WTC11 (cell line): ENCODE measurements at regions not wholly inside any gene's neighbourhood (a gene's known extent, or its start where the extent isn't known, plus 50 kb on each side); places are given as distances from the start of the nearest gene placed in this dataset.

Experiments
- CREB1 ChIP-seq: sonication (generic); formaldehyde crosslinking; IDR thresholded peaks from 2 replicates; pipeline ENCODE4 v1.8.0; 2023; ENCODE audit warnings: mild to moderate bottlenecking, missing genetic modification reagents
- ESRRA ChIP-seq: sonication (generic); formaldehyde crosslinking; IDR thresholded peaks from 2 replicates; pipeline ENCODE4 v1.8.1; 2022; ENCODE audit warnings: mild to moderate bottlenecking, missing genetic modification reagents, borderline replicate concordance
- FOXP4 ChIP-seq: sonication (generic); formaldehyde crosslinking; IDR thresholded peaks from 2 replicates; pipeline ENCODE4 v1.8.0; 2022; ENCODE audit warnings: mild to moderate bottlenecking, missing genetic modification reagents
- SP1 ChIP-seq: sonication (generic); formaldehyde crosslinking; conservative IDR thresholded peaks from 2 replicates; pipeline ENCODE4 v1.8.1; 2022; ENCODE audit warnings: missing genetic modification reagents
- USF2 ChIP-seq: sonication (generic); formaldehyde crosslinking; IDR thresholded peaks from 2 replicates; pipeline ENCODE4 v1.8.1; 2023; ENCODE audit warnings: mild to moderate bottlenecking, missing genetic modification reagents, moderate library complexity
- TF ChIP-seq, protein P1 (sequence below): fragments of 200-600 bp; IDR thresholded peaks from 2 replicates; pipeline ENCODE4 v1.8.0; 2022; ENCODE audit warnings: antibody characterized with exemption
- TF ChIP-seq, protein P2 (sequence below): sonication (generic); formaldehyde crosslinking; IDR thresholded peaks from 2 replicates; pipeline ENCODE4 v1.8.1; 2023; ENCODE audit warnings: mild to moderate bottlenecking, missing genetic modification reagents
- TF ChIP-seq, protein P3 (sequence below): fragments of 250-450 bp; sonication (Bioruptor Pico); IDR thresholded peaks from 2 replicates; pipeline ENCODE4 v2.1.2; 2022; ENCODE audit warnings: mild to moderate bottlenecking, moderate library complexity

GRCh38 chr9:80383331-80383730, 811.6 kb downstream of the TLE4 start:
- TF ChIP-seq FOXP4 = no peak
- TF ChIP-seq, protein P1, sequence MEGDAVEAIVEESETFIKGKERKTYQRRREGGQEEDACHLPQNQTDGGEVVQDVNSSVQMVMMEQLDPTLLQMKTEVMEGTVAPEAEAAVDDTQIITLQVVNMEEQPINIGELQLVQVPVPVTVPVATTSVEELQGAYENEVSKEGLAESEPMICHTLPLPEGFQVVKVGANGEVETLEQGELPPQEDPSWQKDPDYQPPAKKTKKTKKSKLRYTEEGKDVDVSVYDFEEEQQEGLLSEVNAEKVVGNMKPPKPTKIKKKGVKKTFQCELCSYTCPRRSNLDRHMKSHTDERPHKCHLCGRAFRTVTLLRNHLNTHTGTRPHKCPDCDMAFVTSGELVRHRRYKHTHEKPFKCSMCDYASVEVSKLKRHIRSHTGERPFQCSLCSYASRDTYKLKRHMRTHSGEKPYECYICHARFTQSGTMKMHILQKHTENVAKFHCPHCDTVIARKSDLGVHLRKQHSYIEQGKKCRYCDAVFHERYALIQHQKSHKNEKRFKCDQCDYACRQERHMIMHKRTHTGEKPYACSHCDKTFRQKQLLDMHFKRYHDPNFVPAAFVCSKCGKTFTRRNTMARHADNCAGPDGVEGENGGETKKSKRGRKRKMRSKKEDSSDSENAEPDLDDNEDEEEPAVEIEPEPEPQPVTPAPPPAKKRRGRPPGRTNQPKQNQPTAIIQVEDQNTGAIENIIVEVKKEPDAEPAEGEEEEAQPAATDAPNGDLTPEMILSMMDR = no peak
- TF ChIP-seq CREB1 (CRISPR knock-in tag) = no peak
- TF ChIP-seq ESRRA (CRISPR knock-in tag) = no peak
- no peak for TF ChIP-seq USF2 (CRISPR knock-in tag)
- TF ChIP-seq, protein P2, sequence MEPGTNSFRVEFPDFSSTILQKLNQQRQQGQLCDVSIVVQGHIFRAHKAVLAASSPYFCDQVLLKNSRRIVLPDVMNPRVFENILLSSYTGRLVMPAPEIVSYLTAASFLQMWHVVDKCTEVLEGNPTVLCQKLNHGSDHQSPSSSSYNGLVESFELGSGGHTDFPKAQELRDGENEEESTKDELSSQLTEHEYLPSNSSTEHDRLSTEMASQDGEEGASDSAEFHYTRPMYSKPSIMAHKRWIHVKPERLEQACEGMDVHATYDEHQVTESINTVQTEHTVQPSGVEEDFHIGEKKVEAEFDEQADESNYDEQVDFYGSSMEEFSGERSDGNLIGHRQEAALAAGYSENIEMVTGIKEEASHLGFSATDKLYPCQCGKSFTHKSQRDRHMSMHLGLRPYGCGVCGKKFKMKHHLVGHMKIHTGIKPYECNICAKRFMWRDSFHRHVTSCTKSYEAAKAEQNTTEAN = no peak
- TF ChIP-seq, protein P3, sequence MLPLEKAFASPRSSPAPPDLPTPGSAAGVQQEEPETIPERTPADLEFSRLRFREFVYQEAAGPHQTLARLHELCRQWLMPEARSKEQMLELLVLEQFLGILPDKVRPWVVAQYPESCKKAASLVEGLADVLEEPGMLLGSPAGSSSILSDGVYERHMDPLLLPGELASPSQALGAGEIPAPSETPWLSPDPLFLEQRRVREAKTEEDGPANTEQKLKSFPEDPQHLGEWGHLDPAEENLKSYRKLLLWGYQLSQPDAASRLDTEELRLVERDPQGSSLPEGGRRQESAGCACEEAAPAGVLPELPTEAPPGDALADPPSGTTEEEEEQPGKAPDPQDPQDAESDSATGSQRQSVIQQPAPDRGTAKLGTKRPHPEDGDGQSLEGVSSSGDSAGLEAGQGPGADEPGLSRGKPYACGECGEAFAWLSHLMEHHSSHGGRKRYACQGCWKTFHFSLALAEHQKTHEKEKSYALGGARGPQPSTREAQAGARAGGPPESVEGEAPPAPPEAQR (CRISPR knock-in tag) = no peak
- no peak for TF ChIP-seq SP1 (CRISPR knock-in tag)
